WTC11 (cell line): ENCODE measurements at regions not wholly inside any gene's neighbourhood (a gene's known extent, or its start where the extent isn't known, plus 50 kb on each side); places are given as distances from the start of the nearest gene placed in this dataset.

Experiments
- ATF1 ChIP-seq: sonication (generic); formaldehyde crosslinking; IDR thresholded peaks from 2 replicates; pipeline ENCODE4 v1.8.1; 2023; ENCODE audit warnings: mild to moderate bottlenecking, moderate library complexity, missing genetic modification reagents
- CTCF ChIP-seq: fragments of 200-600 bp; IDR thresholded peaks from 2 replicates; pipeline ENCODE4 v1.8.0; 2022; ENCODE audit warnings: antibody characterized with exemption
- E2F4 ChIP-seq: sonication (generic); formaldehyde crosslinking; IDR thresholded peaks from 2 replicates; pipeline ENCODE4 v1.8.1; 2022; ENCODE audit warnings: low read depth, mild to moderate bottlenecking, moderate library complexity, missing genetic modification reagents, borderline replicate concordance
- ESRRA ChIP-seq: sonication (generic); formaldehyde crosslinking; IDR thresholded peaks from 2 replicates; pipeline ENCODE4 v1.8.1; 2022; ENCODE audit warnings: mild to moderate bottlenecking, missing genetic modification reagents, borderline replicate concordance
- JUN ChIP-seq: sonication (generic); formaldehyde crosslinking; IDR thresholded peaks from 2 replicates; pipeline ENCODE4 v1.8.0; 2023; ENCODE audit warnings: mild to moderate bottlenecking, missing genetic modification reagents
- NFATC4 ChIP-seq: fragments of 250-450 bp; sonication (Bioruptor Pico); IDR thresholded peaks from 2 replicates; pipeline ENCODE4 v1.9.0; 2021; ENCODE audit warnings: mild to moderate bottlenecking
- NFYB ChIP-seq: sonication (generic); formaldehyde crosslinking; conservative IDR thresholded peaks from 2 replicates; pipeline ENCODE4 v1.8.0; 2022; ENCODE audit warnings: low read depth, missing genetic modification reagents
- NR1H2 ChIP-seq: sonication (generic); formaldehyde crosslinking; IDR thresholded peaks from 2 replicates; pipeline ENCODE4 v1.9.0; 2021; ENCODE audit warnings: mild to moderate bottlenecking, moderate library complexity, missing genetic modification reagents
- TP53 ChIP-seq: sonication (generic); formaldehyde crosslinking; IDR thresholded peaks from 2 replicates; pipeline ENCODE4 v1.8.1; 2023; ENCODE audit warnings: mild to moderate bottlenecking, missing genetic modification reagents
- ZBTB43 ChIP-seq: sonication (generic); formaldehyde crosslinking; IDR thresholded peaks from 2 replicates; pipeline ENCODE4 v1.8.1; 2023; ENCODE audit warnings: mild to moderate bottlenecking, missing genetic modification reagents
- ZSCAN18 ChIP-seq: fragments of 250-450 bp; sonication (Bioruptor Pico); IDR thresholded peaks from 2 replicates; pipeline ENCODE4 v2.1.2; 2022; ENCODE audit warnings: mild to moderate bottlenecking, moderate library complexity
- TF ChIP-seq, protein P1 (sequence below): sonication (generic); formaldehyde crosslinking; IDR thresholded peaks from 2 replicates; pipeline ENCODE4 v1.8.1; 2022; ENCODE audit warnings: missing genetic modification reagents, borderline replicate concordance
- TF ChIP-seq, protein P2 (sequence below): fragments of 250-450 bp; sonication (Bioruptor Pico); conservative IDR thresholded peaks from 2 replicates; pipeline ENCODE4 v1.9.0; 2021; ENCODE audit warnings: mild to moderate bottlenecking

GRCh38 chr9:93892748-93893147, 62.4 kb downstream of the BARX1 start:
- no peak for TF ChIP-seq CTCF
- TF ChIP-seq JUN = no peak
- no peak for TF ChIP-seq ESRRA (CRISPR knock-in tag)
- no peak for TF ChIP-seq NFATC4 (CRISPR knock-in tag)
- TF ChIP-seq NFYB (CRISPR knock-in tag) = no peak
- no peak for TF ChIP-seq TP53 (CRISPR knock-in tag)
- TF ChIP-seq, protein P1, sequence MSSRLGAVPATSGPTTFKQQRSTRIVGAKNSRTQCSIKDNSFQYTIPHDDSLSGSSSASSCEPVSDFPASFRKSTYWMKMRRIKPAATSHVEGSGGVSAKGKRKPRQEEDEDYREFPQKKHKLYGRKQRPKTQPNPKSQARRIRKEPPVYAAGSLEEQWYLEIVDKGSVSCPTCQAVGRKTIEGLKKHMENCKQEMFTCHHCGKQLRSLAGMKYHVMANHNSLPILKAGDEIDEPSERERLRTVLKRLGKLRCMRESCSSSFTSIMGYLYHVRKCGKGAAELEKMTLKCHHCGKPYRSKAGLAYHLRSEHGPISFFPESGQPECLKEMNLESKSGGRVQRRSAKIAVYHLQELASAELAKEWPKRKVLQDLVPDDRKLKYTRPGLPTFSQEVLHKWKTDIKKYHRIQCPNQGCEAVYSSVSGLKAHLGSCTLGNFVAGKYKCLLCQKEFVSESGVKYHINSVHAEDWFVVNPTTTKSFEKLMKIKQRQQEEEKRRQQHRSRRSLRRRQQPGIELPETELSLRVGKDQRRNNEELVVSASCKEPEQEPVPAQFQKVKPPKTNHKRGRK (CRISPR knock-in tag) = no peak
- TF ChIP-seq ATF1 (CRISPR knock-in tag) = no peak
- TF ChIP-seq E2F4 (CRISPR knock-in tag) = no peak
- no peak for TF ChIP-seq ZSCAN18 (CRISPR knock-in tag)
- TF ChIP-seq NR1H2 (CRISPR knock-in tag) = no peak
- TF ChIP-seq, protein P2, sequence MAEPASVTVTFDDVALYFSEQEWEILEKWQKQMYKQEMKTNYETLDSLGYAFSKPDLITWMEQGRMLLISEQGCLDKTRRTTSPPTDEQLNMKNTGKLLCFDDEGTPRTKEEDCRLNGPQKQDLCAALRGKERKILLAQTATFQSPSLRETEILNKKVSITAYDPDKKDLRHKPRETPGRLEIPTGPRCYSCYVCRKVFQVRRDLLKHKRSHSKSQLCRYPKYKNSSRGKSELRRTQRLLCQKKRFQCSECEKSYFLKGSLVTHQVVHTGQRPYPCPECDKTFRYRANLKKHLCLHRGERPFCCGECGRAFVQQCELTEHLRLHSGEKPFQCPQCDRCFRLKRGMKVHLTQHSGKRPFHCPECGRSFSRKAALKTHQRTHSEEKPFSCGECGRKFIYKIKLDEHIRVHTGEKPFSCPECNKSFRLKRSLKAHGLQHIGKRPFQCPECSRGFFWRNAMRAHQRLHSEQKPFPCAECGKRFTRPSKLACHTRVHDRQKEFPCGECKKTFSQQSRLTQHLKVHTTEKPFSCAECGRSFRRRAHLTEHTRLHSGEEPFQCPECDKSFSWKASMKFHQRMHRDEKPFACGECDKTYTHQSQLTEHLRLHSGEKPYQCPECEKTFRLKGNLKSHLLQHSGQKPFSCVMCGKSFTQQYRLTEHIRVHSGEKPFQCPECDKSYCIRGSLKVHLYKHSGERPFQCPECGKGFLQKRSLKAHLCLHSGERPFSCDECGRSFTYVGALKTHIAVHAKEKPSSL (CRISPR knock-in tag) = no peak
- no peak for TF ChIP-seq ZBTB43
